ENCODE measurements at regions not wholly inside any gene's neighbourhood (a gene's known extent, or its start where the extent isn't known, plus 50 kb on each side); places are given as distances from the start of the nearest gene placed in this dataset.

- ChIA-PET POLR2A (interaction anchor here (1.0 kb wide), 1 partner anchor 84 kb away, joined by 3 read pairs; no protein-coding TSS in a partner anchor), CTCF (no interaction called here), RAD21 (ENCODE audit: low non-redundant PET in 1 of 2, low total read pairs in 2 of 2, uncharacterized antibody in 2 of 2, unreplicated experiment in 2 of 2) (interaction anchor here in 1 of 2 experiments (0.7 kb wide), 1 partner anchor 32 kb away, joined by 3 read pairs; no protein-coding TSS in a partner anchor)
- no peak overlapping the region for H3K4me3 ChIP-seq (replicated peaks in 1 of 2; ENCODE audit: low read depth in 1 of 2, low read length in 2 of 2)
- no peak overlapping the region for H3K4me2 ChIP-seq (ENCODE audit: low read length)
- intact Hi-C loops (cut with micrococcal nuclease) = no loop called here
- no peaks in the 10 kb centered on the region for H4K20me1 ChIP-seq (ENCODE audit: insufficient read depth)
- no peak for DNase-seq (ENCODE audit: low read depth, low spot score)
- H3K27me3 ChIP-seq (ENCODE audit: insufficient read depth, low read length) = no peaks in the 10 kb centered on the region
- no peak overlapping the region for H2AFZ ChIP-seq (ENCODE audit: low read depth, low read length, poor library complexity, severe bottlenecking)
- peaks cover 39 to 51% of the 10 kb centered on the region in 2 experiments for H3K4me1 ChIP-seq (ENCODE audit: control insufficient read depth in 1 of 2, insufficient read depth in 2 of 2, low read length in 2 of 2)
- BruUV-seq (replicated peaks) = no TSS peak
- ATAC-seq = no peak
- H3K9ac ChIP-seq (ENCODE audit: low read length) = no peak overlapping the region
- H3K9me3 ChIP-seq (ENCODE audit: control insufficient read depth in 1 of 2, insufficient read depth in 1 of 2, low read depth in 1 of 2, low read length in 2 of 2) = no peaks in the 10 kb centered on the region
- H3K36me3 ChIP-seq (ENCODE audit: control insufficient read depth in 1 of 2, insufficient read depth in 2 of 2, low read length in 2 of 2) = no peaks in the 10 kb centered on the region
- TF ChIP-seq CTCF (IDR thresholded peaks at IDR 0.05 in 2 of 3, conservative IDR thresholded peaks at IDR 0.05 in 1 of 3; ENCODE audit: borderline replicate concordance in 1 of 3, insufficient read depth in 1 of 3, low read depth in 2 of 3, low read length in 2 of 3) = no peak
- no peak for TF ChIP-seq ZFX (IDR thresholded peaks at IDR 0.05)
- H3K9me2 ChIP-seq (ENCODE audit: insufficient read depth) = no peaks in the 10 kb centered on the region
- no peak overlapping the region for H3K27ac ChIP-seq (ENCODE audit: low read depth, low read length)
- no peaks in the 10 kb centered on the region for H3K79me2 ChIP-seq (ENCODE audit: insufficient read depth, low read length)
Measured at GRCh38 chr5:124665035-124665434, 81.4 kb downstream of the ZNF608 start.

GRCh38 chr5:124664287-124664686, 82.2 kb downstream of the ZNF608 start:
- Histone ChIP-seq H3K9me2 (ENCODE audit: insufficient read depth) (no peaks in the 10 kb centered on the region), H3K4me3 (replicated peaks in 1 of 2; ENCODE audit: low read depth in 1 of 2, low read length in 2 of 2) (no peak overlapping the region), H3K27ac (ENCODE audit: low read depth, low read length) (no peak overlapping the region), H3K9ac (ENCODE audit: low read length) (no peak overlapping the region), H3K4me1 (ENCODE audit: control insufficient read depth in 1 of 2, insufficient read depth in 2 of 2, low read length in 2 of 2) (peaks cover 46 to 59% of the 10 kb centered on the region in 2 experiments), H2AFZ (ENCODE audit: low read depth, low read length, poor library complexity, severe bottlenecking) (no peak overlapping the region), H4K20me1 (ENCODE audit: insufficient read depth) (no peaks in the 10 kb centered on the region), H3K27me3 (ENCODE audit: insufficient read depth, low read length) (no peaks in the 10 kb centered on the region), H3K9me3 (ENCODE audit: control insufficient read depth in 1 of 2, insufficient read depth in 1 of 2, low read depth in 1 of 2, low read length in 2 of 2) (no peaks in the 10 kb centered on the region), H3K79me2 (ENCODE audit: insufficient read depth, low read length) (no peaks in the 10 kb centered on the region), H3K36me3 (ENCODE audit: control insufficient read depth in 1 of 2, insufficient read depth in 2 of 2, low read length in 2 of 2) (no peaks in the 10 kb centered on the region), H3K4me2 (ENCODE audit: low read length) (no peak overlapping the region)
- CTCF ChIA-PET = no interaction called here
- RAD21 ChIA-PET (ENCODE audit: low non-redundant PET in 1 of 2, low total read pairs in 2 of 2, uncharacterized antibody in 2 of 2, unreplicated experiment in 2 of 2) = interaction anchor here in 1 of 2 experiments (0.7 kb wide), 1 partner anchor 31 kb away, joined by 3 read pairs; no protein-coding TSS in a partner anchor
- no TSS peak for BruUV-seq (replicated peaks)
- TF ChIP-seq ZFX (IDR thresholded peaks at IDR 0.05) (no peak), ZBTB33 (IDR thresholded peaks at IDR 0.05; ENCODE audit: extremely low read depth, insufficient replicate concordance, low read length) (no peak), EGR1 (IDR thresholded peaks at IDR 0.05; ENCODE audit: low read depth) (no peak), ATF3 (IDR thresholded peaks at IDR 0.05) (no peak)
- POLR2A ChIA-PET = interaction anchor here (1.0 kb wide), 1 partner anchor 84 kb away, joined by 3 read pairs; no protein-coding TSS in a partner anchor
- no peak for DNase-seq (ENCODE audit: low read depth, low spot score)
- intact Hi-C loops (cut with micrococcal nuclease) = no loop called here
- no peak for ATAC-seq

All from HCT116 (cell line).